HL-60 (cell line): ENCODE measurements at regions not wholly inside any gene's neighbourhood (a gene's known extent, or its start where the extent isn't known, plus 50 kb on each side); places are given as distances from the start of the nearest gene placed in this dataset.

Experiments used
- CTCF ChIP-seq: IDR thresholded peaks from one replicate; pipeline ENCODE4 v1.5.1; 2011; ENCODE audit warnings: low read length, control low read depth, inconsistent platforms; ENCODE audit not compliant: insufficient read depth
- GABPA ChIP-seq: IDR thresholded peaks from 2 replicates; pipeline ENCODE4 v1.6.1; 2012; ENCODE audit warnings: low read depth
- POLR2AphosphoS5 ChIP-seq: IDR thresholded peaks from 2 replicates; pipeline ENCODE4 v1.6.1; 2012; ENCODE audit warnings: low read depth

- no peak for TF ChIP-seq CTCF
- no peak for TF ChIP-seq POLR2AphosphoS5
- TF ChIP-seq GABPA = no peak
Measured at GRCh38 chr10:29135337-29135736, 153.5 kb upstream of the LYZL1 start.
